Effector memory CD4-positive, alpha-beta T cell (primary cell): ENCODE measurements at regions not wholly inside any gene's neighbourhood (a gene's known extent, or its start where the extent isn't known, plus 50 kb on each side); places are given as distances from the start of the nearest gene placed in this dataset.

Source experiments
- DNase-seq, 3 donors: peaks; one replicate each; pipeline ENCODE4 v3.0.0-alpha.2; 2020
- H3K27ac ChIP-seq: 2 replicates; pipeline ENCODE4 v1.7.0; 2013; ENCODE audit warnings: mild to moderate bottlenecking, low read length, moderate library complexity; ENCODE audit not compliant: insufficient read depth, poor library complexity, severe bottlenecking
- H3K27me3 ChIP-seq: replicated peaks from 2 replicates; pipeline ENCODE4 v1.7.0; 2013; ENCODE audit warnings: mild to moderate bottlenecking, low read length; ENCODE audit not compliant: insufficient read depth, control insufficient read depth, poor library complexity, severe bottlenecking
- H3K36me3 ChIP-seq: 2 replicates; pipeline ENCODE4 v1.7.0; 2013; ENCODE audit warnings: mild to moderate bottlenecking, low read length, moderate library complexity; ENCODE audit not compliant: control insufficient read depth, insufficient read depth
- H3K4me1 ChIP-seq: 2 replicates; pipeline ENCODE4 v1.7.0; 2013; ENCODE audit warnings: low read length, mild to moderate bottlenecking; ENCODE audit not compliant: control insufficient read depth, insufficient read depth, poor library complexity, severe bottlenecking
- H3K4me3 ChIP-seq: 2 replicates; pipeline ENCODE4 v1.7.0; 2013; ENCODE audit warnings: low read length, low read depth, mild to moderate bottlenecking; ENCODE audit not compliant: insufficient read depth, poor library complexity, severe bottlenecking
- H3K9me3 ChIP-seq: 2 replicates; pipeline ENCODE4 v1.7.0; 2013; ENCODE audit warnings: mild to moderate bottlenecking, low read length, moderate library complexity; ENCODE audit not compliant: control insufficient read depth

GRCh38 chr9:27701016-27701415 lies 127.7 kb upstream of the C9orf72 start:
- DNase-seq: no peak
- Histone ChIP-seq H3K27ac (no peak overlapping the region), H3K4me3 (no peak overlapping the region), H3K27me3 (no peaks in the 10 kb centered on the region), H3K9me3 (no peaks in the 10 kb centered on the region), H3K36me3 (no peaks in the 10 kb centered on the region), H3K4me1 (no peaks in the 10 kb centered on the region)

GRCh38 chr9:27701587-27701986 lies 128.3 kb upstream of the C9orf72 start:
- H3K36me3 ChIP-seq: no peaks in the 10 kb centered on the region
- H3K27ac ChIP-seq: no peak overlapping the region
- no peak overlapping the region for H3K4me3 ChIP-seq
- no peak for DNase-seq
- no peaks in the 10 kb centered on the region for H3K27me3 ChIP-seq
- H3K4me1 ChIP-seq: no peaks in the 10 kb centered on the region
- no peaks in the 10 kb centered on the region for H3K9me3 ChIP-seq

- no peaks in the 10 kb centered on the region for H3K27me3 ChIP-seq
- H3K4me3 ChIP-seq: no peak overlapping the region
- H3K4me1 ChIP-seq: no peaks in the 10 kb centered on the region
- H3K27ac ChIP-seq: no peak overlapping the region
- H3K9me3 ChIP-seq: no peaks in the 10 kb centered on the region
- DNase-seq: no peak
- H3K36me3 ChIP-seq: no peaks in the 10 kb centered on the region
Measured at GRCh38 chr9:27703216-27703980, 130.1 kb upstream of the C9orf72 start.

GRCh38 chr9:27711241-27711640 lies 138.0 kb upstream of the C9orf72 start:
- Histone ChIP-seq H3K4me1 (no peaks in the 10 kb centered on the region), H3K9me3 (no peaks in the 10 kb centered on the region), H3K27ac (no peak overlapping the region), H3K27me3 (no peaks in the 10 kb centered on the region), H3K36me3 (no peaks in the 10 kb centered on the region), H3K4me3 (no peak overlapping the region)
- DNase-seq: no peak

- no peaks in the 10 kb centered on the region for H3K27me3 ChIP-seq
- DNase-seq: no peak
- H3K27ac ChIP-seq: no peak overlapping the region
- no peaks in the 10 kb centered on the region for H3K4me1 ChIP-seq
- no peaks in the 10 kb centered on the region for H3K9me3 ChIP-seq
- H3K36me3 ChIP-seq: no peaks in the 10 kb centered on the region
- no peak overlapping the region for H3K4me3 ChIP-seq
Measured at GRCh38 chr9:27712806-27713205, 139.5 kb upstream of the C9orf72 start.

GRCh38 chr9:27714388-27714787 lies 141.1 kb upstream of the C9orf72 start:
- Histone ChIP-seq H3K9me3 (no peaks in the 10 kb centered on the region), H3K27ac (no peak overlapping the region), H3K4me3 (no peak overlapping the region), H3K36me3 (no peaks in the 10 kb centered on the region), H3K4me1 (no peaks in the 10 kb centered on the region), H3K27me3 (no peaks in the 10 kb centered on the region)
- no peak for DNase-seq

GRCh38 chr9:27715651-27716050 lies 142.4 kb upstream of the C9orf72 start:
- Histone ChIP-seq H3K27ac (no peak overlapping the region), H3K4me1 (no peaks in the 10 kb centered on the region), H3K9me3 (no peaks in the 10 kb centered on the region)

GRCh38 chr9:27717991-27718390 lies 144.7 kb upstream of the C9orf72 start:
- no peaks in the 10 kb centered on the region for H3K9me3 ChIP-seq
- no peak for DNase-seq
- H3K4me1 ChIP-seq: no peaks in the 10 kb centered on the region
- no peaks in the 10 kb centered on the region for H3K36me3 ChIP-seq
- H3K27me3 ChIP-seq: no peaks in the 10 kb centered on the region
- no peak overlapping the region for H3K27ac ChIP-seq
- no peak overlapping the region for H3K4me3 ChIP-seq

More at GRCh38 chr9:27715651-27716050, 142.4 kb upstream of the C9orf72 start:
- Histone ChIP-seq H3K27me3 (no peaks in the 10 kb centered on the region), H3K4me3 (no peak overlapping the region), H3K36me3 (no peaks in the 10 kb centered on the region)
- DNase-seq: no peak

- Histone ChIP-seq H3K4me1 (no peaks in the 10 kb centered on the region), H3K27ac (no peak overlapping the region), H3K36me3 (no peaks in the 10 kb centered on the region), H3K27me3 (no peaks in the 10 kb centered on the region), H3K4me3 (no peak overlapping the region), H3K9me3 (no peaks in the 10 kb centered on the region)
- no peak for DNase-seq
Measured at GRCh38 chr9:27719711-27720110, 146.4 kb upstream of the C9orf72 start.

- H3K36me3 ChIP-seq: no peaks in the 10 kb centered on the region
- H3K27ac ChIP-seq: no peak overlapping the region
- no peak overlapping the region for H3K4me3 ChIP-seq
- H3K27me3 ChIP-seq: no peaks in the 10 kb centered on the region
- no peak for DNase-seq
- no peaks in the 10 kb centered on the region for H3K4me1 ChIP-seq
- no peaks in the 10 kb centered on the region for H3K9me3 ChIP-seq
Measured at GRCh38 chr9:27722866-27723265, 149.6 kb upstream of the C9orf72 start.
